ENCODE measurements at regions not wholly inside any gene's neighbourhood (a gene's known extent, or its start where the extent isn't known, plus 50 kb on each side); places are given as distances from the start of the nearest gene placed in this dataset.

DNA sequence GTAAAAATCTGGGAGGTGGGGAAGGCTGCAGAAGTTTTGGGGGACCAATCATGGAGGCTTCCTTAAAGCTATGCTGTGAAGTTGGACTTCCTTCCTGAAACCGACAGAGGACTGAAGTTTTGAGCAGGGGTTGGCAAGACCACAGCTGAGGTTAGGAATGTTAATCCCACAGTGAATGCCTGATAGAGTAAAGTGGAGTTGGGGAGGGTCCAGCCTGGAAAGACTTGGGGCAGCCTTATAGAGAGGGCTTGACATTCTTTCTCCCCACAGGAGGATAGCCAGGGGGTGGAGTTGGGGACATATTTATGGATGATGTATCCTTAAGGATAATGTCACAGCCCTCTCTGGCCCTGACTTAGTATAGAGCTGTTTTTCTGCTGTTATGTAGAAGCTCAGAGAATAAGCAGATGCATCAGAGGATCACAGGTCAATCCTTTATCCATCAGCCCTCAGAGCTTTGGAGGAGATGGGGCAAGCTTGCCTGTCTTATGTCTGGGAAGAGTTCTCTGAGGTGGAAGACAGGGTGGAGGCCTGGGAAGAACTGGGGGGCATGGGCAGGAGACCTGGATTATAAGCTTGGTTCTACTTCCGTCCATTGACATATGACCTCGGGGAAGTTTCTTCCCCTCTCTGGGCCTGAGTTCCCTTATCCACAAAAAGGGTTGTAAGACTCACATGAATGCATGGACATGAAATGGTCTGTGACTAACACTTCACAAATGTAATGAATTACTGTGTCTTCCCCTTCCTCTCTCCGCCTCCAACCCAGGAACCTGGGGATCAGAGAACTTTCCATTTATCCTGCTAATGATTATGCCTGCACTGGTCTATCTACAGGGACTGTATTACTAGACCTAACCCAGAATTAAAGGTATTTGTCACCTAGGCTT, 317.8 kb downstream of the MIAT start:
- no peak for DNase-seq

DNA sequence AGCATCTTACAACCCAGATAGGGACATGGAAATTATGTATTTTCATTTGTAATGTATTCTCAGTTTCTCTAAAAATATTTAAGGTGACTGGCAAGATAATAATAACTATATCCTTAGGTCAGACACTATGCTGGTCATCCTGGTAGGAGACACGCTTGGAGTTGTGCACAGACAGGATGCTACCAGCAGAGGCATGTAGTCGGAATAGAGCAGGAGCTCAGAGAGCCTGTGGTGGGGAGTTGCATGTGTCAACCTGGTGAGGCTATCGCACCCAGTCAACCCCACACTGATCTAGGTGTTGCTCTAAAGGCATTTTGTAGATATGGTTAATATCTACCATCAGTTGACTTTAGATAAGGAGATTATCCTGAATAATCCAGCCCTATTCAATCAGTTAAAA, 318.5 kb downstream of the MIAT start:
- DNase-seq: no peak

DNA sequence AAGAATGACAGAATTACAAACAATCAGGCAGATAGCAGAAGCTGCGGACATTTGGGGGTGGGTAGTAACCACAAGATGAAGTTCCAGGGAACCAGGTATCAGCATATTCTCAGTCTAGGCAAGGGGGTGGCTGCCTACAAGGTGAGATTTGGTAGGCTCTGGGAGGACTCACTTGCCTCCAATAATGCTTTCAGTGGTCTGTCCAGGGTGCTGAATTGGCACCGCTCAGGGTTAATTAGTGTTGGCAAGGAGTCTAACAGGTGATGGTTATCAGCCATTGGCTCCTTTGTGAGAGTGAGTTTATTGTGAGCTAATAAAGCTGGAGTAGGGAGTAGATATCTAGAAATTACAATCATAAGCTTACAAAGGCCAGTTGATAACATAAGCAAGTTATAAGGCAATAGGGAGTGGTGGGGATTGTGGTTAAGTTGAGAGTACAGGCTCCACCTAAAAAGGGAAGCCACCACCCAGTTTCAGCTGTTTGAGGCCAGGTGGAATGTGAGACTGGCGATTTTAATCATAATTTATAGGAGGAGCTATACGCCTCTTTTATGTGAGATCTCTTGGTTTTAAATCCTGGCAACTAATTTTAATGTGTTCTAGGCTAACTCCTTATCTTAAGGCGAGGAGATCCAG, 320.5 kb downstream of the MIAT start:
- no peak for DNase-seq

DNA sequence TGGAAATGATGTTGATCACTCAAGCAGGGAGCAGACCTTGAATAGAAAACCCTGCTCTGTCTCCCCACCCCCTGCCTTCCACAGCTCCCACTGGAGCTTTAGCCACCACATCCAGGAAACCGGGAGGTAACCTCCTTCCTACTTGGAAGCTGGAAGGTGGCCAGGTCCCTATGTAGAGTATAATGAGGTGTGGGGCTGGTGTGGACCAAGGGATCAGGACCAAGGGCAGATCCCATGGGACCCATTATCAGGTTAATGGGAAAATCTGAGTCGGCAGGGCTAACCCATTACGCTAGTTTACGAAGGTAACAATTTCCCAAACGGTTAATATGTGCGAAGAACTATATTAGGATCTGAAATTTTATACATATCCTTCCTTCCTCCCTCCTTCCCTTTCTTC, 321.9 kb downstream of the MIAT start:
- no peak for DNase-seq

DNA sequence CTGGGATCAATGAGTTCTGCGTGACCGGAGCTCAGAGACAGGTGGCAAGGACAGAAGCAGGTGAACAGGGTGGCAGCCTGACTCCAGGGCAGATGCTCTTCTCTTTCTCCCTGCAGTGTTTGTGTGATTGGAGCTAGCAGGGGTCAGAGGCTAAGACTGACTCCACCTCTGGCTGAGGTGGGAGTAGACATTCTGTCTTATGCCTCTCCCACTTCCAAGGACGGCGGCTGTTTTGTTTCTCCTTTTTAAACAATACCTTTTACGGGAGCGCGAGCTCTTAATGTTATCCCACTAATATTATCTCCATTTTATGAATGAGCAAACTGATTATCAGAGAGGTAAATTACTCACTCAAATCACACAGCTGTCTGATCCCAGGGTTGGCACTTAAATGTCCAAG, 323.7 kb downstream of the MIAT start:
- no peak for DNase-seq

GRCh38 chr22:26981541-26981940, 324.2 kb downstream of the MIAT start:
- no peak for DNase-seq

- no peak for DNase-seq
These were observed 325.9 kb downstream of the MIAT start for GRCh38 chr22:26983311-26983710.

DNA sequence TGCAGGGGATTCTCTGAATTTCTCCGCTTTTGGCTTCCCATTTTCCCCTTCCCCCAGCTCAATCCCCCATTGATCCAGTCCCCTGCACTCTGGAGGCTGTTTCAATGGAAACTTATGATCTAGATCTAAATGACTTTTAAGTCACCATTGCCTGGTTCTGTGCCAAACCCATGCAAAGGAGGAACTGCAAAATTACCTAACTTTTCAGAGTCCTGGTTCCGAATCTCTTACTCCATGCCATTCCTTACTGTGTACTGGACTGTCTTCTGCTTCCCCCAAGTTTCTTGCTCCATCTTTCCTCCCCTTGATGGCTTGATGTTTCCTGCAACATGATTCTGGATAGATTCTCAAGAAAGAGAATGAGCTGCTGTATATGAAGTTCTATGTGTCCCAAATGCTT, 327.8 kb downstream of the MIAT start:
- DNase-seq: no peak

GRCh38 chr22:26985931-26986782, 328.8 kb downstream of the MIAT start:
- no peak for DNase-seq

GRCh38 chr22:26986884-26987283, 329.5 kb downstream of the MIAT start:
- no peak for DNase-seq

DNA sequence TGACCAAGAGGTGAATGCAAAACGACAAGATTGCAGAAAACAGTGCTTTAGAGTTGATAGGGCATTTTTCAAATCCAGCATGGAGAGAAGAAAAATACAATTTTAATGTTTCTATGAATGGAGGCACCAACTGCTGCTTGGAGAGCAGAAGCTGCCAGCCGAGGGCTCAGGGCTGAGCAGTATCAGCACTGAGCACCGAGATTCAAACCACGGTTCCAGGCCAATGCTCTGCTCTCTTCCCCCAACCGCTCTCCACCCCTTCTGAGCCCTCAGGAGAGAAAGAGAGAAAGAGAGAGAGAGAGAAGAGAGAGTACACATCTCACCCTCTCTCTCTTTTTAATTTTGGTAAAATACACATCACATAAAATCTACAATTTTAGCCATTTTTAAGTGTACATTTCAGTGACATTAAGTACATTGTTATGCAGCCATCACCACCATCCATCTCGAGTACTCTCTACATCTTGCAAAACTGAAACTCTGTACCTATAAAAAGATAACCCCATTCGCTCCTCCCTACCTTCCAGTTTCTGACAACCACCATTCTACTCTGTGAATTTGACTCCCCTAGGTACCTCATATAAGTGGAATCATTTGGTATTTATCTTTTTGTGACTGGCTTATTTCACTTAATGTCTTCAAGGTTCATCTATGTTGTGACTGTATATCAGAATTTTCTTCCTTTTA, 333.3 kb downstream of the MIAT start:
- no peak for DNase-seq

GRCh38 chr22:26992556-26992955, 335.2 kb downstream of the MIAT start:
- no peak for DNase-seq

DNA sequence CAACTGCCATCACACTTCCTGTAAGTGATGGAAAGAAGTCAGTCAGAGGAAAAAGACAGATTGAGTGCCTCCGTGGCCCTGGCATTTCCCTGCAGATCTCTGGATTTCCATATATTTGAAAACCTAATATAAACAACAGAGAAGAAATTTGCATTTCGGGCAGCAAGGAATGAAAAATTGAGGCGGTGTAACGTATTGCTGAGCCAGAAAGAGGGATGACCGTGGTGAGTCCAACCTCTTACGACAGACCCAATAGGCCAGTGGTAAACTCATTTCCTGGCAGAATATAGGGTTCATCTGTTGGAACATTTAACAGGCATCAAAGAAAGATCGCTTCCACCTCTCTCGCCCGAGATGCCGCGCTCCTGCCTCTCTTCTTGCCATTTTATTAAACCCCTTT, 336.5 kb downstream of the MIAT start:
- DNase-seq: no peak

GRCh38 chr22:26994801-26995200, 337.4 kb downstream of the MIAT start:
- no peak for DNase-seq

DNA sequence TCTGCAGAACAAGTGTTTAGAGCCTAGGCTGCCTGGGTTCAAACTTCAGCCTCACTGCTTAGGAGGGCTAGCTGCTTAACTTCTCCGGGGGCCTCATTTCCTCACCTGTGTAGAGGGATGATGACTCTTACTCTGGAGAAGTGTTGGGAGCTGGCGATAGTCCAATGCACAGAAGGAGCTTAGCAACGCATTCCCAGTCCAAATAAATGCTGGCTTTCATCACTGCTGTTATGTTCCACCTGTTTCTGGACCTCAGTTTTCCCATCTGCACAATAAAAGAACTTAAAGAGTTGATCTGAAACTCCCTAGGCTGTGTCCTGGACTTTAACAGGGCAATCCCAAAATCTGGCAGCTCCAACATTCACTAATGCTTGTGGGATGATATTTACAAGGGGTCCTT, 337.8 kb downstream of the MIAT start:
- no peak for DNase-seq

- no peak for DNase-seq
These were observed 338.8 kb downstream of the MIAT start for GRCh38 chr22:26996154-26996553.

GRCh38 chr22:26998129-26998528, 340.7 kb downstream of the MIAT start:
- DNase-seq: no peak

DNA sequence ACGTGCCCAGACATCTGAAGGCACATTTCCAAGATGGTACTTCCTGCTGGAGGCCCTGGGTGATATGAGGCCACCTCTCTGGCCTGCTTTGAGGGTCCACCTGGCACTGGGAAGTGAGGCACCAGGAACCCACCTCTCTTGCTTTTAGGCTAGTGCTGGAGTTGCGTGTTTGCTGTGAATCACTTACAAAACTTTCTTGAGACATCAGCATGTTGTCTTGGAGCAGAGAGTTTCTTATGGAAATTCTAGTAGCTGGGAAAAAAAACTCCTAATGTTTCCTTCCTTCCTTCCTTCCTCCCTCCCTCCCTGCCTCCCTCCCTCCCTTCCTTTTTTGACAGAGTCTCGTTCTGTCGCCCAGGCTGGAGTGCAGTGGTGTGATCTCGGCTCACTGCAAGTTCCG, 341.3 kb downstream of the MIAT start:
- no peak for DNase-seq

DNA sequence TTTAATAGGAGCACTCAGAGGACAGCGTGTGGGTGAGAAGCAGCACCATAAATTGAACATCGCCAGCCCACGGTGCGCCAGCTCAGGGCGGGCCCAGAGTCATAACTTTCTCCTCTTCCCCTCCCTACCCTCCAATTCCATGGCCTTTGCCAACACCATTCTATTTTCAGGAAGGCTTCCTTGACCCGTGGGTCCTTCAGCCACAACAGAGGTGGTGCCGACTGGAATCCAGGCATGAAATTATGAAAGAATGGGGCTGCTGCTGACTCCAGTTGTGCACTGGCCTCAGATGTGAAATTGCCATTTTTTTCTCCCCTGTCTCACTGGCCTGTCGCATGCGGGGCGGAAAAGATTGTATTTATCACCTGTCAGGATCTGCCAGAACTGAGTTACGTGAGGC, 345.9 kb downstream of the MIAT start:
- DNase-seq: no peak

- no peak for DNase-seq
These were observed 347.0 kb downstream of the MIAT start for GRCh38 chr22:27004434-27004833.

- no peak for DNase-seq
These were observed 351.1 kb downstream of the MIAT start for GRCh38 chr22:27008454-27008853.

DNA sequence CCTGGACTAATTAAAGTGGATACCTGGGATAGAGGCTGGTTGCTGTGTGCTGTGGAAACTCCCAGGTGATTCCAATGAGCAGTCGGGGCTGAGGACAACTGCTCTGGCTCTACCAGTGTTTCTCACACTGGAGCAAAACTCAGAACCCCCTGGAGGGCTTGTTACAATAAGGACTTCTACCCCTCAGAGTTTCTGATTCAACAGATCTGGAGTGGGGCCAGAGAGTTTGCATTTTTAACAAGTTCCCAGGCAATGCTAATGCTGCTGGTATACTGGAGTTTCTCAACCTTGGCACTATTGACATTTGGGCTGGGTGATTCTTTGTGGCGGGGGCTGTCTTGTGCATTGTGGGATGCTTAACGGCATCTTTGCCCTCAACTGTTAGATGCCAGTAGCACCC, 353.7 kb downstream of the MIAT start:
- DNase-seq: no peak

- DNase-seq: no peak
These were observed 354.3 kb downstream of the MIAT start for GRCh38 chr22:27011717-27012116.

All from activated CD4-positive, alpha-beta T cell treated with anti-CD3 and anti-CD28 coated beads for 48 hours (primary cell).